Activated B cell treated with CpG ODN at 0.5 μM for 24 hours (primary cell): ENCODE measurements at regions not wholly inside any gene's neighbourhood (a gene's known extent, or its start where the extent isn't known, plus 50 kb on each side); places are given as distances from the start of the nearest gene placed in this dataset.

Source experiments
- ATAC-seq: fragments of 200-7000 bp; cut with Tn5 transposase; one replicate; pipeline ENCODE4 v1.10.0; 2021; ENCODE audit warnings: low read depth, mild to moderate bottlenecking, moderate library complexity
- CTCF ChIA-PET: fragments of 350-600 bp; sonication (Branson Sonifier 250); formaldehyde crosslinking; loops from one replicate; lab custom pipeline; 2021; ENCODE audit warnings: antibody characterized with exemption; lab: Charles Lee
- POLR2A ChIA-PET: fragments of 350-600 bp; sonication (Branson Sonifier 250); formaldehyde crosslinking; loops from one replicate; lab custom pipeline; 2021; ENCODE audit warnings: antibody characterized with exemption; lab: Charles Lee
- DNase-seq: peaks from one replicate; pipeline ENCODE4 v3.0.0; 2022
- H3K27ac Mint-ChIP-seq: one replicate; pipeline ENCODE4 v1.8.0; 2020; ENCODE audit warnings: mixed read lengths
- H3K27me3 Mint-ChIP-seq: one replicate; pipeline ENCODE4 v1.8.0; 2021; ENCODE audit warnings: mixed read lengths
- H3K36me3 Mint-ChIP-seq: one replicate; pipeline ENCODE4 v1.8.0; 2021; ENCODE audit warnings: low read depth, mixed read lengths
- H3K4me1 Mint-ChIP-seq: one replicate; pipeline ENCODE4 v1.8.0; 2021; ENCODE audit warnings: mixed read lengths
- H3K4me3 Mint-ChIP-seq: one replicate; pipeline ENCODE4 v1.8.0; 2020; ENCODE audit warnings: mild to moderate bottlenecking, mixed read lengths
- H3K9me3 Mint-ChIP-seq: one replicate; pipeline ENCODE4 v1.8.0; 2020; ENCODE audit warnings: mixed read lengths
- intact Hi-C: fragments of 100-400 bp; cut with micrococcal nuclease; formaldehyde crosslinking; loops from one replicate; pipeline ENCODE4 v1.15.1; 2024
- TF ChIP-seq, protein P1 (sequence below): fragments of 200-600 bp; IDR thresholded peaks from one replicate; pipeline ENCODE4 v1.8.0; 2022; ENCODE audit warnings: antibody characterized with exemption, mild to moderate bottlenecking

DNA sequence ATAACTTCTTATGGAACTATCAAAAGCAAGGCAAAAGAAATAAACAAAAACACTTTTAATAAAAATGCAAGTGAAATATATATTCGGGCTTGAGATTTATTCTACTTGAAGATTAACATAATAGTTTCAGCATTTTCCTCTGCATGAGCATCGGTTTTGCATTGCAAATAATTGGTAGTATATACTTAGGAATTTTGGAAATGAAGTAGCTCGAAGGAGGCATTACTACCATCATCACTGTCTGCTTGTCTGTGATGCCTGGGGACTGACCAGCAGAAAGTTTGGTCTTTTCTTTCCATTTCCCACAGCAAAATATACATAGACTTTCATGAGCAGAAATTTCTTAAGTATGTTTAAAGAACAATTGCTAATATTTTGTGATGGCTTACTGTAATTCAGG lies 570.7 kb downstream of the HTR1B start:
- intact Hi-C loops = no loop called here
- no peaks in the 10 kb centered on the region for H3K27me3 Mint-ChIP-seq
- no peak for DNase-seq
- no peak for ATAC-seq
- H3K4me1 Mint-ChIP-seq = no peaks in the 10 kb centered on the region
- no peak overlapping the region for H3K4me3 Mint-ChIP-seq
- peaks cover 10% of the 10 kb centered on the region for H3K9me3 Mint-ChIP-seq
- POLR2A ChIA-PET = no interaction called here
- CTCF ChIA-PET = no interaction called here
- H3K36me3 Mint-ChIP-seq = no peaks in the 10 kb centered on the region
- TF ChIP-seq, protein P1, sequence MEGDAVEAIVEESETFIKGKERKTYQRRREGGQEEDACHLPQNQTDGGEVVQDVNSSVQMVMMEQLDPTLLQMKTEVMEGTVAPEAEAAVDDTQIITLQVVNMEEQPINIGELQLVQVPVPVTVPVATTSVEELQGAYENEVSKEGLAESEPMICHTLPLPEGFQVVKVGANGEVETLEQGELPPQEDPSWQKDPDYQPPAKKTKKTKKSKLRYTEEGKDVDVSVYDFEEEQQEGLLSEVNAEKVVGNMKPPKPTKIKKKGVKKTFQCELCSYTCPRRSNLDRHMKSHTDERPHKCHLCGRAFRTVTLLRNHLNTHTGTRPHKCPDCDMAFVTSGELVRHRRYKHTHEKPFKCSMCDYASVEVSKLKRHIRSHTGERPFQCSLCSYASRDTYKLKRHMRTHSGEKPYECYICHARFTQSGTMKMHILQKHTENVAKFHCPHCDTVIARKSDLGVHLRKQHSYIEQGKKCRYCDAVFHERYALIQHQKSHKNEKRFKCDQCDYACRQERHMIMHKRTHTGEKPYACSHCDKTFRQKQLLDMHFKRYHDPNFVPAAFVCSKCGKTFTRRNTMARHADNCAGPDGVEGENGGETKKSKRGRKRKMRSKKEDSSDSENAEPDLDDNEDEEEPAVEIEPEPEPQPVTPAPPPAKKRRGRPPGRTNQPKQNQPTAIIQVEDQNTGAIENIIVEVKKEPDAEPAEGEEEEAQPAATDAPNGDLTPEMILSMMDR = no peak
- no peak overlapping the region for H3K27ac Mint-ChIP-seq

DNA sequence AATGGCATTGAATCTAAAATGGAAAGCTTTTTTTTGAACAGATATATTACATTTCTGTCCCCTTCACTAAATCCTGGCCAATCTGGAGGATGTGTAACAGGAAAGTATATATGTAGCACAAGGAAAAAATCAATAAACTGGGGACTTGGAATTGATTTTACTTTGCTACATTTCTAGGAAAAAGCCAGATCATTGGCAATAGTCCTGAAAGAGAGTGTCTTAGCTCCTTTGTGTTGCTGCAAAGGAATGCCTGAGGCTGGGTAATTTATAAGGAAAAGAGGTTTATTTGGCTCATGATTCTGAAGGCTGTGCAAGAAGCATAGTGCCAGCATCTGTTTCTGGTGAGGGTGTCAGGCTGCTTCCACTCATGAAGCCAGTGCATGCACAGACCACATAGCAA lies 574.9 kb downstream of the HTR1B start:
- Mint-ChIP-seq H3K27me3 (no peaks in the 10 kb centered on the region), H3K4me3 (no peak overlapping the region), H3K4me1 (no peaks in the 10 kb centered on the region), H3K36me3 (no peaks in the 10 kb centered on the region), H3K27ac (no peak overlapping the region), H3K9me3 (peaks cover 6% of the 10 kb centered on the region)
- ChIA-PET CTCF (no interaction called here), POLR2A (no interaction called here)
- DNase-seq = no peak
- ATAC-seq = no peak
- intact Hi-C loops = no loop called here
- TF ChIP-seq, protein P1 = no peak

DNA sequence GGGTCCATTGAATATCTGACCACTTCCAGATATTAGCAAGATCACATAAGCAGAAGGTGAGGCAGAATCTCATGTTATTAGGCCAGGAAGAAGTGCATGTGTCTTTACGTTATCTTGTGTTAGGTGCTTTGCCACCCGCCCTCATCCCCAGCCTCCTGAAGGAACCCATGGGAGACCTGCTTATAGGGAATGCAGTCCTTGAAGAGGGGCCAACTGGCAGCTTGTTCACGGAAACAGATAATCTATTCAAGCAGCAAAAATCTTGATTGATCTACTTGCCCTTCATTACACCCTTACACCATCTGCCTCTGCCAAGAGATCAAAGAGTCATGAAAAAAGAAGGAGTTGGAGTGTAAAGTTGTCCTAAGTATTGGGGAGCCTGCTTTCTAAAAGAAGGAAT lies 576.4 kb downstream of the HTR1B start:
- no peak for DNase-seq
- POLR2A ChIA-PET = no interaction called here
- TF ChIP-seq, protein P1 = no peak
- Mint-ChIP-seq H3K27me3 (no peaks in the 10 kb centered on the region), H3K9me3 (peaks cover 6% of the 10 kb centered on the region), H3K36me3 (no peaks in the 10 kb centered on the region), H3K4me3 (no peak overlapping the region), H3K4me1 (no peaks in the 10 kb centered on the region), H3K27ac (no peak overlapping the region)
- intact Hi-C loops = no loop called here
- ATAC-seq = no peak
- CTCF ChIA-PET = no interaction called here

DNA sequence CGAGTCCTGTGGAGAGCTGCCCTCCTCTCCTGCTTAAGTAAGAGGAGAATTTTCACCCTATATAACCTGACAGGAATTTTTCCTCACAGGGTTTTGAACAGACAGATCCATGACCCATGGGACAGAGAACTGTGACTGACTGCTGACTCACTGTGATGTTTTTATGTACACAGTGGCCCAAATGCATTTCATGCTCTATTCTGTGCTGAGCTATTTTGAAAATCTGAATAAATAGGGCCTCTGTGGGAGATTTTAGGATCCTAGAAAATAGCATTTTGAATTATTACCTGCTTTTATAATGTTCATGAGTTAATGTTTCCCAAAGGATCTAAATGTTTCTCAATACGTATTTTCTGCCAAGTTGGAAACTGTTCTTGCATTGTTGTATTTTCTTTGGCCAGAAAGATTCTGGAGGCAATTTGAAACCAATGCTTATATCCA lies 577.4 kb downstream of the HTR1B start:
- Mint-ChIP-seq H3K27ac (no peak overlapping the region), H3K36me3 (no peaks in the 10 kb centered on the region), H3K4me1 (no peaks in the 10 kb centered on the region), H3K4me3 (no peak overlapping the region), H3K27me3 (no peaks in the 10 kb centered on the region), H3K9me3 (peaks cover 6% of the 10 kb centered on the region)
- ChIA-PET CTCF (no interaction called here), POLR2A (no interaction called here)
- DNase-seq (no peak), ATAC-seq (no peak)
- intact Hi-C loops = no loop called here
- TF ChIP-seq, protein P1 = no peak

DNA sequence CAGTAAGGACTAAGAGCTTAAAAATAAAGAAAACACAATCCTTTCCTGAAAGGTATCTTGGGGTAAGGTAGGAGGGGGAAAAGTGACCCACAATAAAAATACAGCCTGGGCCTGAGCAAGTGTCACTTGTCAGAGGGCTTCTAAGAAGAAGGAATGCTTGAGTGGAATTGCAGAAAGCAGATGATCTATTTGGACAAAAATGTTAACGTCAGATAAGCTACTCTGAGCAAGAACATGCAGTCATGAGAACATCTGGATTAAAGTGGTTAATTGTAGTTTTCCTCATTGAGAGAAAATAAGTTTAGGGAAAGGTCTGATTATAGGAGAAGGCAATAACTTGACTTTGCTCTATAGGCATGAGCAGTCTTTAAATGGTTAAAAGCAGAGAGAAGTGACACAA lies 581.9 kb downstream of the HTR1B start:
- ATAC-seq = no peak
- no peaks in the 10 kb centered on the region for H3K36me3 Mint-ChIP-seq
- H3K27me3 Mint-ChIP-seq = no peaks in the 10 kb centered on the region
- no peaks in the 10 kb centered on the region for H3K4me1 Mint-ChIP-seq
- intact Hi-C loops = no loop called here
- H3K4me3 Mint-ChIP-seq = no peak overlapping the region
- ChIA-PET POLR2A (no interaction called here), CTCF (no interaction called here)
- no peak overlapping the region for H3K27ac Mint-ChIP-seq
- peaks cover 9% of the 10 kb centered on the region for H3K9me3 Mint-ChIP-seq
- TF ChIP-seq, protein P1 = no peak
- no peak for DNase-seq
